H9 (cell line): ENCODE measurements at regions not wholly inside any gene's neighbourhood (a gene's known extent, or its start where the extent isn't known, plus 50 kb on each side); places are given as distances from the start of the nearest gene placed in this dataset.

Experiments used
- DNase-seq: peaks from one replicate; pipeline ENCODE4 v3.0.0-alpha.2; 2017
- H2AFZ ChIP-seq: one replicate; pipeline ENCODE4 v1.6.1; 2013; ENCODE audit warnings: mild to moderate bottlenecking, low read length, control low read depth, moderate library complexity
- H2AK5ac ChIP-seq: 2 replicates; pipeline ENCODE4 v1.6.1; 2013; ENCODE audit warnings: low read length, control low read depth, mixed read lengths; ENCODE audit not compliant: insufficient read length
- H2BK120ac ChIP-seq: one replicate; pipeline ENCODE4 v1.6.1; 2013; ENCODE audit warnings: low read depth, mild to moderate bottlenecking, low read length, control low read depth, inconsistent platforms; ENCODE audit not compliant: poor library complexity, severe bottlenecking
- H2BK12ac ChIP-seq: 2 replicates; pipeline ENCODE4 v1.6.1; 2013; ENCODE audit warnings: low read length, control low read depth, mixed read lengths, low read depth; ENCODE audit not compliant: insufficient read length
- H2BK15ac ChIP-seq: 2 replicates; pipeline ENCODE4 v1.6.1; 2013; ENCODE audit warnings: low read depth, low read length, control low read depth
- H2BK20ac ChIP-seq: one replicate; pipeline ENCODE4 v1.6.1; 2013; ENCODE audit warnings: low read depth, mild to moderate bottlenecking, low read length, control low read depth, inconsistent platforms; ENCODE audit not compliant: poor library complexity, severe bottlenecking
- H2BK5ac ChIP-seq: 2 replicates; pipeline ENCODE4 v1.6.1; 2013; ENCODE audit warnings: low read length, control low read depth, mixed read lengths; ENCODE audit not compliant: insufficient read length
- H3K14ac ChIP-seq: 2 replicates; pipeline ENCODE4 v1.6.1; 2013; ENCODE audit warnings: low read length, control low read depth; ENCODE audit not compliant: insufficient read depth
- H3K18ac ChIP-seq: 2 replicates; pipeline ENCODE4 v1.6.1; 2013; ENCODE audit warnings: low read depth, mild to moderate bottlenecking, mixed read lengths, low read length, control low read depth; ENCODE audit not compliant: insufficient read length
- H3K23ac ChIP-seq: 2 replicates; pipeline ENCODE4 v1.6.1; 2013; ENCODE audit warnings: low read length, control low read depth, mixed read lengths, low read depth; ENCODE audit not compliant: insufficient read length
- H3K23me2 ChIP-seq: 2 replicates; pipeline ENCODE4 v1.6.1; 2013; ENCODE audit warnings: low read depth, mild to moderate bottlenecking, mixed read lengths, low read length, control low read depth; ENCODE audit not compliant: insufficient read length, poor library complexity, severe bottlenecking
- H3K27ac ChIP-seq: 2 replicates; pipeline ENCODE4 v1.5.1; 2013; ENCODE audit warnings: low read length, control low read depth, mixed read lengths, low read depth; ENCODE audit not compliant: insufficient read length
- H3K27me3 ChIP-seq: 2 replicates; pipeline ENCODE4 v1.6.1; 2013; ENCODE audit warnings: low read length, control low read depth, inconsistent platforms; ENCODE audit not compliant: insufficient read depth
- H3K4ac ChIP-seq: 2 replicates; pipeline ENCODE4 v1.6.1; 2013; ENCODE audit warnings: low read depth, mild to moderate bottlenecking, control low read depth, inconsistent platforms, low read length, moderate library complexity
- H3K4me1 ChIP-seq: 2 replicates; pipeline ENCODE4 v1.6.1; 2013; ENCODE audit warnings: low read length, control low read depth, inconsistent platforms; ENCODE audit not compliant: insufficient read depth
- H3K4me2 ChIP-seq: 2 replicates; pipeline ENCODE4 v1.6.1; 2013; ENCODE audit warnings: low read length, control low read depth, mixed read lengths; ENCODE audit not compliant: insufficient read length, insufficient read depth
- H3K56ac ChIP-seq: 2 replicates; pipeline ENCODE4 v1.6.1; 2013; ENCODE audit warnings: low read depth, mild to moderate bottlenecking, mixed read lengths, low read length, control low read depth; ENCODE audit not compliant: insufficient read length
- H3K79me1 ChIP-seq: 2 replicates; pipeline ENCODE4 v1.6.1; 2013; ENCODE audit warnings: low read depth, mild to moderate bottlenecking, moderate library complexity, low read length, control low read depth, inconsistent platforms; ENCODE audit not compliant: insufficient read depth, poor library complexity, severe bottlenecking
- H3K79me2 ChIP-seq: 2 replicates; pipeline ENCODE4 v1.6.1; 2013; ENCODE audit warnings: low read length, control low read depth, inconsistent platforms; ENCODE audit not compliant: insufficient read depth
- H3K9ac ChIP-seq: 2 replicates; pipeline ENCODE4 v1.6.1; 2013; ENCODE audit warnings: low read length, control low read depth, mixed read lengths; ENCODE audit not compliant: insufficient read length; ENCODE audit errors: extremely low read depth
- H3K9me3 ChIP-seq: one replicate; pipeline ENCODE4 v1.6.1; 2013; ENCODE audit warnings: low read depth, low read length, inconsistent platforms; ENCODE audit not compliant: control insufficient read depth
- H3T11ph ChIP-seq: one replicate; pipeline ENCODE4 v1.6.1; 2013; ENCODE audit warnings: mild to moderate bottlenecking, low read length, control low read depth, inconsistent platforms
- H4K20me1 ChIP-seq: one replicate; pipeline ENCODE4 v1.6.1; 2013; ENCODE audit not compliant: control insufficient read depth, insufficient read length, insufficient read depth
- H4K5ac ChIP-seq: 2 replicates; pipeline ENCODE4 v1.6.1; 2013; ENCODE audit warnings: low read depth, mild to moderate bottlenecking, mixed read lengths, low read length, control low read depth; ENCODE audit not compliant: insufficient read length
- H4K8ac ChIP-seq: replicated peaks from 2 replicates; pipeline ENCODE4 v1.6.1; 2013; ENCODE audit warnings: low read length, control low read depth, mixed read lengths, low read depth; ENCODE audit not compliant: insufficient read length
- H4K91ac ChIP-seq: 2 replicates; pipeline ENCODE4 v1.6.1; 2013; ENCODE audit warnings: low read depth, mild to moderate bottlenecking, moderate library complexity, mixed read lengths, low read length, control low read depth; ENCODE audit not compliant: insufficient read length
- H3K27ac Mint-ChIP-seq, 3 experiments: 2 replicates in 2 of 3; 3 replicates in 1 of 3; pipeline ENCODE4 v1.8.0; 2020 to 2021; ENCODE audit warnings: mixed read lengths in 3 of 3, mild to moderate bottlenecking in 1 of 3, moderate library complexity in 1 of 3
- H3K27me3 Mint-ChIP-seq: 2 replicates; pipeline ENCODE4 v1.8.0; 2021; ENCODE audit warnings: low read depth, mild to moderate bottlenecking, moderate library complexity, mixed read lengths
- H3K36me3 Mint-ChIP-seq, 3 experiments: 2 replicates in 2 of 3; 3 replicates in 1 of 3; pipeline ENCODE4 v1.8.0; 2020 to 2021; ENCODE audit warnings: low read depth in 3 of 3, mixed read lengths in 3 of 3; ENCODE audit not compliant: insufficient read depth in 1 of 3
- H3K4me1 Mint-ChIP-seq, 2 experiments: 2 replicates each; pipeline ENCODE4 v1.8.0; 2020; ENCODE audit warnings: mixed read lengths in 2 of 2
- H3K4me3 Mint-ChIP-seq, 2 experiments: 2 replicates in 1 of 2; 3 replicates in 1 of 2; pipeline ENCODE4 v1.8.0; 2020 to 2021; ENCODE audit warnings: mild to moderate bottlenecking in 2 of 2, mixed read lengths in 2 of 2, moderate library complexity in 1 of 2
- H3K9me3 Mint-ChIP-seq, 2 experiments: 2 replicates in 1 of 2; 3 replicates in 1 of 2; pipeline ENCODE4 v1.8.0; 2020; ENCODE audit warnings: mild to moderate bottlenecking in 2 of 2, mixed read lengths in 2 of 2, moderate library complexity in 1 of 2
- CTCF ChIP-seq: fragments of 200-600 bp; sonication (generic); conservative IDR thresholded peaks from 3 replicates; pipeline ENCODE4 v1.8.0; 2021; ENCODE audit warnings: antibody characterized with exemption, mild to moderate bottlenecking
- WGBS: extraction: QIAGEN DNeasy Blood & Tissue Kit; methylation state at CpG from one replicate; pipeline ENCODE4 v1.1.7; 2013; ENCODE audit warnings: missing lambda C conversion rate, low lambda C conversion rate, mixed read lengths; ENCODE audit not compliant: insufficient read length; ENCODE audit errors: extremely low coverage; 5-methylcytosine and 5-hydroxymethylcytosine counted together

GRCh38 chr6:81054036-81054435 is 698.4 kb downstream of the TENT5A start:
- Histone ChIP-seq H3K79me2 (no peaks in the 10 kb centered on the region), H3K79me1 (no peaks in the 10 kb centered on the region), H2BK12ac (no peak overlapping the region), H2AK5ac (no peak overlapping the region), H3K4me2 (no peak overlapping the region), H3K9me3 (no peaks in the 10 kb centered on the region), H4K91ac (no peak overlapping the region), H3K18ac (no peak overlapping the region), H3K27me3 (no peaks in the 10 kb centered on the region), H2AFZ (no peak overlapping the region), H4K5ac (no peak overlapping the region), H2BK120ac (no peak overlapping the region), H2BK15ac (no peak overlapping the region), H4K20me1 (no peaks in the 10 kb centered on the region), H3K9ac (no peak overlapping the region), H3K4me1 (no peaks in the 10 kb centered on the region), H3K23me2 (no peaks in the 10 kb centered on the region), H3K14ac (no peak overlapping the region), H3K56ac (no peak overlapping the region), H2BK20ac (no peak overlapping the region), H3T11ph (no peak overlapping the region), H3K23ac (no peak overlapping the region), H4K8ac (no peak overlapping the region), H3K27ac (no peak overlapping the region), H2BK5ac (no peak overlapping the region), H3K4ac (no peak overlapping the region)
- no CpG with 5 or more reads among the region's 2 CpGs for WGBS
- Mint-ChIP-seq H3K27me3 (no peaks in the 10 kb centered on the region), H3K27ac (no peak overlapping the region), H3K9me3 (no peaks in the 10 kb centered on the region; a peak in 1 of 5 replicates), H3K4me3 (no peak overlapping the region), H3K36me3 (no peaks in the 10 kb centered on the region; a peak in 2 of 7 replicates), H3K4me1 (peaks cover 5 to 7% of the 10 kb centered on the region in 2 experiments; a peak in 2 of 4 replicates)
- no peak for TF ChIP-seq CTCF
- DNase-seq = no peak
